ENCODE measurements at regions not wholly inside any gene's neighbourhood (a gene's known extent, or its start where the extent isn't known, plus 50 kb on each side); places are given as distances from the start of the nearest gene placed in this dataset.

- H3K9ac ChIP-seq = no peak overlapping the region
- no peaks in the 10 kb centered on the region for H4K20me1 ChIP-seq (ENCODE audit: insufficient read depth)
- H3K36me3 ChIP-seq (ENCODE audit: insufficient read depth) = no peaks in the 10 kb centered on the region
- no peak overlapping the region for H2AFZ ChIP-seq (ENCODE audit: low read depth)
- H3K4me1 ChIP-seq (ENCODE audit: low read depth, poor library complexity, severe bottlenecking) = no peaks in the 10 kb centered on the region
- no peaks in the 10 kb centered on the region for H3K27me3 ChIP-seq (ENCODE audit: insufficient read depth, low read depth)
- no peaks in the 10 kb centered on the region for H3K79me2 ChIP-seq (ENCODE audit: insufficient read depth, low read depth)
- no peak for TF ChIP-seq CTCF (conservative IDR thresholded peaks at IDR 0.05; ENCODE audit: low read depth, low read length)
- H3K4me2 ChIP-seq = no peak overlapping the region
- H3K27ac ChIP-seq = no peak overlapping the region
- no peak overlapping the region for H3K4me3 ChIP-seq (IDR thresholded peaks at IDR 0.05; ENCODE audit: insufficient read depth, low read depth, low read length)
These were observed 115.8 kb downstream of the KLF5 start for GRCh38 chr13:73174521-73175010.

GRCh38 chr13:73173279-73173811 lies 114.5 kb downstream of the KLF5 start:
- Histone ChIP-seq H3K79me2 (ENCODE audit: insufficient read depth, low read depth) (no peaks in the 10 kb centered on the region), H3K27me3 (ENCODE audit: insufficient read depth, low read depth) (no peaks in the 10 kb centered on the region), H3K27ac (no peak overlapping the region), H2AFZ (ENCODE audit: low read depth) (no peak overlapping the region), H4K20me1 (ENCODE audit: insufficient read depth) (no peaks in the 10 kb centered on the region), H3K36me3 (ENCODE audit: insufficient read depth) (no peaks in the 10 kb centered on the region), H3K9ac (no peak overlapping the region), H3K4me3 (IDR thresholded peaks at IDR 0.05; ENCODE audit: insufficient read depth, low read depth, low read length) (no peak overlapping the region), H3K4me2 (no peak overlapping the region), H3K4me1 (ENCODE audit: low read depth, poor library complexity, severe bottlenecking) (no peaks in the 10 kb centered on the region)
- TF ChIP-seq CTCF (conservative IDR thresholded peaks at IDR 0.05; ENCODE audit: low read depth, low read length) = no peak

- Histone ChIP-seq H4K20me1 (ENCODE audit: insufficient read depth) (no peaks in the 10 kb centered on the region), H3K4me3 (IDR thresholded peaks at IDR 0.05; ENCODE audit: insufficient read depth, low read depth, low read length) (no peak overlapping the region), H2AFZ (ENCODE audit: low read depth) (no peak overlapping the region), H3K27me3 (ENCODE audit: insufficient read depth, low read depth) (no peaks in the 10 kb centered on the region), H3K36me3 (ENCODE audit: insufficient read depth) (no peaks in the 10 kb centered on the region), H3K79me2 (ENCODE audit: insufficient read depth, low read depth) (no peaks in the 10 kb centered on the region), H3K4me2 (no peak overlapping the region), H3K9ac (no peak overlapping the region), H3K4me1 (ENCODE audit: low read depth, poor library complexity, severe bottlenecking) (no peaks in the 10 kb centered on the region), H3K27ac (no peak overlapping the region)
- TF ChIP-seq CTCF (conservative IDR thresholded peaks at IDR 0.05; ENCODE audit: low read depth, low read length) = no peak
These were observed 113.1 kb downstream of the KLF5 start for GRCh38 chr13:73171926-73172325.

- H4K20me1 ChIP-seq (ENCODE audit: insufficient read depth) = no peaks in the 10 kb centered on the region
- no peaks in the 10 kb centered on the region for H3K79me2 ChIP-seq (ENCODE audit: insufficient read depth, low read depth)
- H2AFZ ChIP-seq (ENCODE audit: low read depth) = no peak overlapping the region
- H3K27me3 ChIP-seq (ENCODE audit: insufficient read depth, low read depth) = no peaks in the 10 kb centered on the region
- no peaks in the 10 kb centered on the region for H3K4me1 ChIP-seq (ENCODE audit: low read depth, poor library complexity, severe bottlenecking)
- H3K9ac ChIP-seq = no peak overlapping the region
- no peak overlapping the region for H3K4me3 ChIP-seq (IDR thresholded peaks at IDR 0.05; ENCODE audit: insufficient read depth, low read depth, low read length)
- H3K36me3 ChIP-seq (ENCODE audit: insufficient read depth) = no peaks in the 10 kb centered on the region
- TF ChIP-seq CTCF (conservative IDR thresholded peaks at IDR 0.05; ENCODE audit: low read depth, low read length) = no peak
- no peak overlapping the region for H3K4me2 ChIP-seq
- no peak overlapping the region for H3K27ac ChIP-seq
These were observed 112.5 kb downstream of the KLF5 start for GRCh38 chr13:73171271-73171682.
